ENCODE measurements at regions not wholly inside any gene's neighbourhood (a gene's known extent, or its start where the extent isn't known, plus 50 kb on each side); places are given as distances from the start of the nearest gene placed in this dataset.

GRCh38 chr1:90204023-90204590 lies 209.2 kb downstream of the ZNF326 start:
- no peak overlapping the region for H3K4me3 ChIP-seq (ENCODE audit: low read depth, low read length)
- DNase-seq (ENCODE audit: low read depth) = no peak
- TF ChIP-seq CTCF (IDR thresholded peaks at IDR 0.05; ENCODE audit: low read depth, low read length) (no peak), POLR2A (IDR thresholded peaks at IDR 0.05; ENCODE audit: extremely low read depth, insufficient read length) (no peak), MYC (IDR thresholded peaks at IDR 0.05; ENCODE audit: low read depth, low read length) (no peak), MAX (IDR thresholded peaks at IDR 0.05; ENCODE audit: low read depth, low read length) (no peak)

GRCh38 chr1:90201467-90202358 lies 206.8 kb downstream of the ZNF326 start:
- no peak for DNase-seq (ENCODE audit: low read depth)
- no peak overlapping the region for H3K4me3 ChIP-seq (ENCODE audit: low read depth, low read length)

GRCh38 chr1:90200646-90201205 lies 205.8 kb downstream of the ZNF326 start:
- TF ChIP-seq MYC (IDR thresholded peaks at IDR 0.05; ENCODE audit: low read depth, low read length) (no peak), POLR2A (IDR thresholded peaks at IDR 0.05; ENCODE audit: extremely low read depth, insufficient read length) (no peak), MAX (IDR thresholded peaks at IDR 0.05; ENCODE audit: low read depth, low read length) (no peak), CTCF (IDR thresholded peaks at IDR 0.05; ENCODE audit: low read depth, low read length) (no peak)
- H3K4me3 ChIP-seq (ENCODE audit: low read depth, low read length) = no peak overlapping the region
- no peak for DNase-seq (ENCODE audit: low read depth)

More at GRCh38 chr1:90201467-90202358, 206.8 kb downstream of the ZNF326 start:
- no peak for TF ChIP-seq CTCF (IDR thresholded peaks at IDR 0.05; ENCODE audit: low read depth, low read length)
- no peak for TF ChIP-seq MAX (IDR thresholded peaks at IDR 0.05; ENCODE audit: low read depth, low read length)
- TF ChIP-seq MYC (IDR thresholded peaks at IDR 0.05; ENCODE audit: low read depth, low read length) = no peak
- TF ChIP-seq POLR2A (IDR thresholded peaks at IDR 0.05; ENCODE audit: extremely low read depth, insufficient read length) = no peak

- no peak overlapping the region for H3K4me3 ChIP-seq (ENCODE audit: low read depth, low read length)
- no peak for TF ChIP-seq CTCF (IDR thresholded peaks at IDR 0.05; ENCODE audit: low read depth, low read length)
- no peak for TF ChIP-seq MYC (IDR thresholded peaks at IDR 0.05; ENCODE audit: low read depth, low read length)
- TF ChIP-seq MAX (IDR thresholded peaks at IDR 0.05; ENCODE audit: low read depth, low read length) = no peak
- TF ChIP-seq POLR2A (IDR thresholded peaks at IDR 0.05; ENCODE audit: extremely low read depth, insufficient read length) = no peak
- DNase-seq (ENCODE audit: low read depth) = no peak
Observed at GRCh38 chr1:90198616-90199332, 203.9 kb downstream of the ZNF326 start.

- no peak for DNase-seq (ENCODE audit: low read depth)
- no peak overlapping the region for H3K4me3 ChIP-seq (ENCODE audit: low read depth, low read length)
- TF ChIP-seq POLR2A (IDR thresholded peaks at IDR 0.05; ENCODE audit: extremely low read depth, insufficient read length) = no peak
- no peak for TF ChIP-seq CTCF (IDR thresholded peaks at IDR 0.05; ENCODE audit: low read depth, low read length)
- no peak for TF ChIP-seq MAX (IDR thresholded peaks at IDR 0.05; ENCODE audit: low read depth, low read length)
- TF ChIP-seq MYC (IDR thresholded peaks at IDR 0.05; ENCODE audit: low read depth, low read length) = no peak
Observed at GRCh38 chr1:90193116-90193515, 198.2 kb downstream of the ZNF326 start.
